ENCODE measurements at regions not wholly inside any gene's neighbourhood (a gene's known extent, or its start where the extent isn't known, plus 50 kb on each side); places are given as distances from the start of the nearest gene placed in this dataset.

DNA sequence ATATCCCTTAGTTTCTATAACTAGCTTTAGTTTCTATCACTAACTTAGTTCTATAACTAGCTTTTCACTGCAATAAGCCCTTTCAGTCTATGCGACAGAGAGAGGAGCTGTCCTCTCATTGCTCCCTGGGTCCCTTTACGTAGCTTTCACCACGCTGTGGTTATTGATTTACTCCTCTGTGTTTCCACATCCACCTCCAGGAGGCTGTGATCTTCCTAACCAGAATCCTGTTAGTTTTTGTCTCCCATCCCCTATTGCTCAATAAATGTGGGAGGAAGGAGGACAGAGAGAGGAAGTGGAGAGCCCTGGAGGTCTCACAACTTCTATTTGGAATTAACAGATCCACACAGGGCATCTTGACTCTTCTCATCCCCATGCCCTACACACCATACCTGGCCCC, 1036.1 kb downstream of the MCTP2 start:
- TF ChIP-seq, protein P1, sequence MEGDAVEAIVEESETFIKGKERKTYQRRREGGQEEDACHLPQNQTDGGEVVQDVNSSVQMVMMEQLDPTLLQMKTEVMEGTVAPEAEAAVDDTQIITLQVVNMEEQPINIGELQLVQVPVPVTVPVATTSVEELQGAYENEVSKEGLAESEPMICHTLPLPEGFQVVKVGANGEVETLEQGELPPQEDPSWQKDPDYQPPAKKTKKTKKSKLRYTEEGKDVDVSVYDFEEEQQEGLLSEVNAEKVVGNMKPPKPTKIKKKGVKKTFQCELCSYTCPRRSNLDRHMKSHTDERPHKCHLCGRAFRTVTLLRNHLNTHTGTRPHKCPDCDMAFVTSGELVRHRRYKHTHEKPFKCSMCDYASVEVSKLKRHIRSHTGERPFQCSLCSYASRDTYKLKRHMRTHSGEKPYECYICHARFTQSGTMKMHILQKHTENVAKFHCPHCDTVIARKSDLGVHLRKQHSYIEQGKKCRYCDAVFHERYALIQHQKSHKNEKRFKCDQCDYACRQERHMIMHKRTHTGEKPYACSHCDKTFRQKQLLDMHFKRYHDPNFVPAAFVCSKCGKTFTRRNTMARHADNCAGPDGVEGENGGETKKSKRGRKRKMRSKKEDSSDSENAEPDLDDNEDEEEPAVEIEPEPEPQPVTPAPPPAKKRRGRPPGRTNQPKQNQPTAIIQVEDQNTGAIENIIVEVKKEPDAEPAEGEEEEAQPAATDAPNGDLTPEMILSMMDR (IDR thresholded peaks at IDR 0.05; ENCODE audit: low read depth, low read length), result no peak
- Histone ChIP-seq H3K4me1 (no peaks in the 10 kb centered on the region), H3K4me3 (ENCODE audit: low read depth, low read length) (no peak overlapping the region), H3K36me3 (no peaks in the 10 kb centered on the region), H3K9me3 (no peaks in the 10 kb centered on the region), H3K27me3 (no peaks in the 10 kb centered on the region)
- no peak for DNase-seq

DNA sequence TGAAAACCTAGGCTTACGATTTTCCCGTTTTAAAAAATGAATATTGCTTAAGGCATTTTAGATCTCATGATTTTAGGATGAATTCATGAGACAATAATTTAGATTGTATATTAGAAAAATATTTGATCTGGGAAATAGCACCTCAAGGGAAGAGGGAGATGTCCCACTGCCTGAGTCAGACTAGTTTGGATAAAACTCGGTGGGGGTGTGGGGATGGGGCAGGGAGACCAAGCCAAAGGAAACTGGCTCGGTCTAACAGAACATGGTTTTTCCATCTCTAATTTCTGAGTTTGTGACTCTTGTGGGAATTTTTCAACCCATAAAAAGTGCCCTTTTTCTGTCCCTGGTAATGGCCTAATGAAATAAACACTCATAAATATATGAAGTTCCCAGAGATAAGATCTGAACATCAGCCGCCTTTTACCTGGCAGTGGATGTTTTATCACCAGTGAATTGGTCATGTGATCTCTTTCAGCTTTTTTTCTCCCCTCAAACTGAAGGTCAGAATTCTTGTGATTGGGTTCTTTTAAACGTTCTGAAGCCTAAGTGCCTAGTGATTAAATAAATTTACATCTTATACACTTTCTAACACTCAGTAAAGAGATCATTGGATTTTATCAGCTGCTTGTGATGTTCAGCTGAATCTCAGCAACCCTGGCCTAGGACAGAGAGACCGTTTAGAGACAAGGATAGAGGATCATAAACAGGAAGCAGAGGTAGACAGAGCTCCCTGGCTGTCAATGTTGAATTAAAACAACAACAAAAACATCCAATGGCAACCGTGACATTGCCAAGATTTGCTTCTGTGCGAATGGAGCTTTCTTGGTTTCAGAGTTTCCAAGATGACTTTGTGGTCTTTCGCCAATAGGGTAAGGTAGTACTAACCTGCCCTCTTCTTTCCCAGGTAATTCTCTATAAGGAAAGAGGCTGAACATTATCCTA, 1038.2 kb downstream of the MCTP2 start:
- TF ChIP-seq, protein P1 (IDR thresholded peaks at IDR 0.05; ENCODE audit: low read depth, low read length), result no peak
- H3K9me3 ChIP-seq, result no peaks in the 10 kb centered on the region
- H3K27me3 ChIP-seq, result no peaks in the 10 kb centered on the region
- H3K4me3 ChIP-seq (ENCODE audit: low read depth, low read length), result no peak overlapping the region
- no peaks in the 10 kb centered on the region for H3K36me3 ChIP-seq
- no peak for DNase-seq
- H3K4me1 ChIP-seq, result no peaks in the 10 kb centered on the region

DNA sequence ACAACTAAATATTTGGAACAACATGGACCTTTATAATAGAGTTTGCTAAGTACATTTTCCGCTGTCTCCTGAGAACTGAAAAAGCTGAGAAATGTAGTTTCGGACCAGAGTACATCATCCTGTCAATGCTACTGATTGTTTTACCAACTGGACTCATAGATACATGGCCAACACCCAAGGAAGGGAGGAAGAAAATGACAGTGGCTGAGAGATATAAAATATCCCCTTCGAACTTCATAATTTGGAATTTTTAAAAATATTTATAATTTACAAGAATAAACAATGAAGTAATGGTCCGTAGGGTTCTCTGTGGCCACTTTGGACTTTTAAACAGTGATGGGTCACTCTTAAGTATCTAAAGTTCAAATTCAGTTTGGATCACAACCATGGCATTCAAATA, 1042.7 kb downstream of the MCTP2 start:
- Histone ChIP-seq H3K9me3 (no peaks in the 10 kb centered on the region), H3K36me3 (no peaks in the 10 kb centered on the region), H3K4me1 (no peaks in the 10 kb centered on the region), H3K4me3 (ENCODE audit: low read depth, low read length) (no peak overlapping the region), H3K27me3 (no peaks in the 10 kb centered on the region)
- no peak for DNase-seq
- TF ChIP-seq, protein P1 (IDR thresholded peaks at IDR 0.05; ENCODE audit: low read depth, low read length), result no peak

DNA sequence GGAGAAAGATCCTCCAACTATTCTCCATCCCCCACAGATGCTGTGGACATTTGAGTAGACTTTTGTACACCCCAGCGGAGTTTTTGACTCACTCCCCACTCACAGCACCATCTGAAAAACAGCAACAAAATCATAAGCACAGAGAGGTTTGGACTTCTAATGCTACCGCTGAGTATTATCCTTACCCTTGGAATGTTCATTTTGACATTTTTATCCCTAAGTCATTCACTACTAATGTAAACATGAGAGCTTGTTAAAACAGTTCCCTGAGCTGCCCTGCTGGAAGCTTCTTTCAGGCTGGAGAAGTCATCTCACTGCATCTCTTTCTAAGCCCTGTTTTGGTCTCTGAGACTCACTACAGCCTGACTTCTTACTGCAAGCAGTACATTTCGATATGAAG, 1045.9 kb downstream of the MCTP2 start:
- no peak for DNase-seq
- Histone ChIP-seq H3K27me3 (no peaks in the 10 kb centered on the region), H3K4me3 (ENCODE audit: low read depth, low read length) (no peak overlapping the region), H3K9me3 (no peaks in the 10 kb centered on the region), H3K4me1 (no peaks in the 10 kb centered on the region), H3K36me3 (no peaks in the 10 kb centered on the region)
- TF ChIP-seq, protein P1 (IDR thresholded peaks at IDR 0.05; ENCODE audit: low read depth, low read length), result no peak

DNA sequence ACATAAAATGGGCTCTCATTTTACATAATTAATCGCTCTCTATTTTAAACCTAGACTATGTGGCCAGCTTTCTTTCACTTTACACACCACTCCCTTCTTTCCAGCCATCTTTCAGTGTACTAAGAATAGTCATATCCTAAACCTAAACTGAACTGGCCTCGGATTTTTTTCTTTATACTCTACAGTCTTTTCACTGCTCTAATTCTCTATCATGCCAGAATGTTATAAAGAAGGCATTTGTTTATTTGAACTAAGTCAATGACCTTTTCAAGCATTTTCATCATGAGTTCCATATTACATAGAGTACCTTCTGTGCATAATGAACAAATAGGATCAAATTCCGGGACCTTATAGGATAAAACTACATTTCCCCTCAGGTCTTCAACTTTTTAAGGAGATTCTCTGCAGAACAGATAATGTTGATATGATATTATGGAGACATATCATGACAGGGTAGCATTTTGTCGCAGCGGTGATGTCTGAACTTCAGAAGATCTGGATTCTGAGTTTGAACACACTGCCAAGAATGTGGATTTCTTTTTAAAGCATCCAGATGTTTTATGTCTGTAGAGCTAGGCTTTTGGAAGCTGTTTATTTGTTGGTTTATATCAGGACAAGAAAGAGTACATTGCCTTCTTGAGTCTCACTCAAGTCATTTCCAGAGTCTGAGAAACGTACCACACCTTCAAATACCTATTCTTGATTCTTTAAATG, 1047.3 kb downstream of the MCTP2 start:
- H3K27me3 ChIP-seq, result no peaks in the 10 kb centered on the region
- no peak overlapping the region for H3K4me3 ChIP-seq (ENCODE audit: low read depth, low read length)
- no peaks in the 10 kb centered on the region for H3K36me3 ChIP-seq
- no peak for DNase-seq
- no peaks in the 10 kb centered on the region for H3K4me1 ChIP-seq
- H3K9me3 ChIP-seq, result no peaks in the 10 kb centered on the region
- TF ChIP-seq, protein P1 (IDR thresholded peaks at IDR 0.05; ENCODE audit: low read depth, low read length), result no peak
